Trophoblast cell (in vitro differentiated cells and primary cell): ENCODE measurements at regions not wholly inside any gene's neighbourhood (a gene's known extent, or its start where the extent isn't known, plus 50 kb on each side); places are given as distances from the start of the nearest gene placed in this dataset.

Experiments used
- DNase-seq, 2 donors: peaks; one replicate each; pipeline ENCODE4 v3.0.0-alpha.2; 2016
- H2AFZ ChIP-seq: 2 replicates; pipeline ENCODE4 v1.6.1; 2013; ENCODE audit warnings: low read length, moderate library complexity, mild to moderate bottlenecking; ENCODE audit not compliant: insufficient read depth, poor library complexity
- H2AK5ac ChIP-seq: 2 replicates; pipeline ENCODE4 v1.6.1; 2013; ENCODE audit warnings: mild to moderate bottlenecking, low read length
- H2BK120ac ChIP-seq: 2 replicates; pipeline ENCODE4 v1.6.1; 2013; ENCODE audit warnings: low read length, mild to moderate bottlenecking, moderate library complexity; ENCODE audit not compliant: insufficient read depth, poor library complexity
- H2BK12ac ChIP-seq: 2 replicates; pipeline ENCODE4 v1.6.1; 2013; ENCODE audit warnings: mild to moderate bottlenecking, low read length, moderate library complexity
- H2BK5ac ChIP-seq: 2 replicates; pipeline ENCODE4 v1.6.1; 2013; ENCODE audit warnings: low read length, low read depth, moderate library complexity, mild to moderate bottlenecking; ENCODE audit not compliant: poor library complexity
- H3K14ac ChIP-seq: 2 replicates; pipeline ENCODE4 v1.6.1; 2013; ENCODE audit warnings: mild to moderate bottlenecking, low read length
- H3K18ac ChIP-seq: 2 replicates; pipeline ENCODE4 v1.6.1; 2013; ENCODE audit warnings: mild to moderate bottlenecking, low read length
- H3K23ac ChIP-seq: 2 replicates; pipeline ENCODE4 v1.6.1; 2013; ENCODE audit warnings: low read length
- H3K27ac ChIP-seq: 2 replicates; pipeline ENCODE4 v1.5.1; 2013; ENCODE audit warnings: low read depth, mild to moderate bottlenecking, inconsistent platforms, low read length, moderate library complexity
- H3K27me3 ChIP-seq: 2 replicates; pipeline ENCODE4 v1.6.1; 2013; ENCODE audit warnings: inconsistent platforms, mild to moderate bottlenecking, low read length, moderate library complexity; ENCODE audit not compliant: insufficient read depth
- H3K36me3 ChIP-seq, 2 experiments: 1 replicate in 1 of 2; 2 replicates in 1 of 2; pipeline ENCODE4 v1.6.1; 2013; ENCODE audit warnings: low read length in 2 of 2, mild to moderate bottlenecking in 2 of 2, moderate library complexity in 1 of 2; ENCODE audit not compliant: insufficient read depth in 2 of 2, control insufficient read depth in 1 of 2
- H3K4ac ChIP-seq: 2 replicates; pipeline ENCODE4 v1.6.1; 2013; ENCODE audit warnings: low read depth, mild to moderate bottlenecking, low read length, moderate library complexity
- H3K4me1 ChIP-seq, 2 experiments: 1 replicate in 1 of 2; 2 replicates in 1 of 2; pipeline ENCODE4 v1.6.1; 2013; ENCODE audit warnings: low read length in 2 of 2, mild to moderate bottlenecking in 2 of 2, moderate library complexity in 1 of 2; ENCODE audit not compliant: insufficient read depth in 2 of 2, control insufficient read depth in 1 of 2
- H3K4me2 ChIP-seq: 2 replicates; pipeline ENCODE4 v1.6.1; 2013; ENCODE audit warnings: inconsistent platforms, mild to moderate bottlenecking, low read length, moderate library complexity
- H3K4me3 ChIP-seq: 2 replicates; pipeline ENCODE4 v1.5.1; 2013; ENCODE audit warnings: mild to moderate bottlenecking, low read depth, low read length, inconsistent platforms
- H3K79me1 ChIP-seq: one replicate; pipeline ENCODE4 v1.6.1; 2013; ENCODE audit warnings: low read length
- H3K79me2 ChIP-seq: 2 replicates; pipeline ENCODE4 v1.6.1; 2013; ENCODE audit warnings: low read length, mild to moderate bottlenecking; ENCODE audit not compliant: control insufficient read depth, insufficient read depth, poor library complexity
- H3K9ac ChIP-seq: 2 replicates; pipeline ENCODE4 v1.6.1; 2013; ENCODE audit warnings: mild to moderate bottlenecking, low read length
- H3K9me3 ChIP-seq: 2 replicates; pipeline ENCODE4 v1.6.1; 2013; ENCODE audit warnings: low read depth, mild to moderate bottlenecking, control low read depth, inconsistent platforms, low read length; ENCODE audit not compliant: insufficient read depth
- H4K12ac ChIP-seq: 2 replicates; pipeline ENCODE4 v1.6.1; 2013; ENCODE audit warnings: low read depth, mild to moderate bottlenecking, low read length, moderate library complexity
- H4K8ac ChIP-seq: 2 replicates; pipeline ENCODE4 v1.6.1; 2013; ENCODE audit warnings: low read depth, mild to moderate bottlenecking, low read length, moderate library complexity
- H4K91ac ChIP-seq: one replicate; pipeline ENCODE4 v1.6.1; 2013; ENCODE audit warnings: low read depth, mild to moderate bottlenecking, low read length, moderate library complexity
- WGBS: extraction: QIAGEN DNeasy Blood & Tissue Kit; methylation state at CpG from one replicate; pipeline ENCODE4 v1.1.7; 2013; ENCODE audit warnings: missing lambda C conversion rate; ENCODE audit not compliant: insufficient read length, insufficient coverage; ENCODE audit errors: extremely low coverage; 5-methylcytosine and 5-hydroxymethylcytosine counted together

- Histone ChIP-seq H3K4me1 (no peaks in the 10 kb centered on the region), H3K9me3 (no peaks in the 10 kb centered on the region), H2BK12ac (no peak overlapping the region), H3K23ac (no peak overlapping the region), H3K4ac (no peak overlapping the region), H3K27ac (no peak overlapping the region), H4K91ac (no peak overlapping the region), H3K9ac (peak overlapping the region; percentile 63), H3K79me1 (no peaks in the 10 kb centered on the region), H2BK5ac (no peak overlapping the region), H2AK5ac (no peak overlapping the region), H3K18ac (no peak overlapping the region), H3K79me2 (no peaks in the 10 kb centered on the region), H4K8ac (no peak overlapping the region), H3K36me3 (no peaks in the 10 kb centered on the region), H3K14ac (no peak overlapping the region), H3K27me3 (no peaks in the 10 kb centered on the region), H2BK120ac (no peak overlapping the region), H4K12ac (no peak overlapping the region), H3K4me3 (no peak overlapping the region), H2AFZ (no peak overlapping the region), H3K4me2 (no peak overlapping the region)
- no CpG with 5 or more reads among the region's 2 CpGs for WGBS
- DNase-seq = no peak
Observed at GRCh38 chr2:35929551-35929950, 426.0 kb upstream of the CRIM1 start.

- Histone ChIP-seq H3K23ac (no peak overlapping the region), H3K9me3 (no peaks in the 10 kb centered on the region), H2BK12ac (no peak overlapping the region), H3K9ac (no peak overlapping the region), H4K91ac (no peak overlapping the region), H4K12ac (no peak overlapping the region), H3K27me3 (no peaks in the 10 kb centered on the region), H3K14ac (no peak overlapping the region), H4K8ac (no peak overlapping the region), H3K4me2 (no peak overlapping the region), H2BK120ac (no peak overlapping the region), H3K4me3 (no peak overlapping the region), H3K79me1 (no peaks in the 10 kb centered on the region), H2AFZ (no peak overlapping the region), H2AK5ac (no peak overlapping the region), H3K27ac (no peak overlapping the region), H3K18ac (no peak overlapping the region), H3K4ac (no peak overlapping the region), H2BK5ac (no peak overlapping the region), H3K4me1 (no peaks in the 10 kb centered on the region), H3K36me3 (no peaks in the 10 kb centered on the region), H3K79me2 (no peaks in the 10 kb centered on the region)
- no peak for DNase-seq
Observed at GRCh38 chr2:35920061-35920460, 435.5 kb upstream of the CRIM1 start.

GRCh38 chr2:35915261-35915660 lies 440.3 kb upstream of the CRIM1 start:
- H3K4ac ChIP-seq = no peak overlapping the region
- peak in 1 of 2 donors; percentile 50 for DNase-seq
- no peak overlapping the region for H2BK12ac ChIP-seq
- no peaks in the 10 kb centered on the region for H3K9me3 ChIP-seq
- no peak overlapping the region for H4K91ac ChIP-seq
- H3K79me1 ChIP-seq = no peaks in the 10 kb centered on the region
- H3K4me1 ChIP-seq = no peaks in the 10 kb centered on the region
- H3K27ac ChIP-seq = no peak overlapping the region
- no CpG with 5 or more reads among the region's 4 CpGs for WGBS
- H3K4me2 ChIP-seq = no peak overlapping the region
- H3K14ac ChIP-seq = no peak overlapping the region
- H4K12ac ChIP-seq = no peak overlapping the region
- H2AFZ ChIP-seq = no peak overlapping the region
- no peaks in the 10 kb centered on the region for H3K27me3 ChIP-seq
- H3K23ac ChIP-seq = no peak overlapping the region
- no peak overlapping the region for H4K8ac ChIP-seq
- H2BK5ac ChIP-seq = no peak overlapping the region
- no peak overlapping the region for H3K4me3 ChIP-seq
- H3K18ac ChIP-seq = no peak overlapping the region
- no peak overlapping the region for H2AK5ac ChIP-seq
- H3K79me2 ChIP-seq = no peaks in the 10 kb centered on the region
- no peak overlapping the region for H3K9ac ChIP-seq
- H2BK120ac ChIP-seq = no peak overlapping the region
- no peaks in the 10 kb centered on the region for H3K36me3 ChIP-seq

- Histone ChIP-seq H3K4ac (no peak overlapping the region), H3K27ac (no peak overlapping the region), H3K4me2 (no peak overlapping the region), H4K8ac (no peak overlapping the region), H2BK12ac (no peak overlapping the region), H3K9me3 (no peaks in the 10 kb centered on the region), H3K14ac (no peak overlapping the region), H3K4me3 (no peak overlapping the region), H3K36me3 (no peaks in the 10 kb centered on the region), H3K79me1 (no peaks in the 10 kb centered on the region), H3K79me2 (no peaks in the 10 kb centered on the region), H2BK5ac (no peak overlapping the region), H4K91ac (no peak overlapping the region), H2BK120ac (no peak overlapping the region), H2AK5ac (no peak overlapping the region), H3K23ac (no peak overlapping the region), H3K4me1 (no peaks in the 10 kb centered on the region), H3K18ac (no peak overlapping the region), H3K9ac (no peak overlapping the region), H2AFZ (no peak overlapping the region), H4K12ac (no peak overlapping the region), H3K27me3 (no peaks in the 10 kb centered on the region)
- WGBS = no CpG with 5 or more reads among the region's 2 CpGs
- no peak for DNase-seq
Observed at GRCh38 chr2:35891936-35892335, 463.6 kb upstream of the CRIM1 start.

- no peaks in the 10 kb centered on the region for H3K9me3 ChIP-seq
Observed at GRCh38 chr2:35891528-35891927, 464.1 kb upstream of the CRIM1 start.

More at GRCh38 chr2:35891528-35891927, 464.1 kb upstream of the CRIM1 start:
- H3K4me1 ChIP-seq = no peaks in the 10 kb centered on the region
- H3K27ac ChIP-seq = no peak overlapping the region
- H2AFZ ChIP-seq = no peak overlapping the region
- H2BK5ac ChIP-seq = no peak overlapping the region
- H2AK5ac ChIP-seq = no peak overlapping the region
- H3K14ac ChIP-seq = no peak overlapping the region
- H3K4me2 ChIP-seq = no peak overlapping the region
- H3K23ac ChIP-seq = no peak overlapping the region
- H4K91ac ChIP-seq = no peak overlapping the region
- no peak overlapping the region for H2BK120ac ChIP-seq
- no peaks in the 10 kb centered on the region for H3K79me1 ChIP-seq
- H3K27me3 ChIP-seq = no peaks in the 10 kb centered on the region
- no peak overlapping the region for H4K12ac ChIP-seq
- DNase-seq = no peak
- H3K9ac ChIP-seq = no peak overlapping the region
- no peak overlapping the region for H2BK12ac ChIP-seq
- H3K79me2 ChIP-seq = no peaks in the 10 kb centered on the region
- no peak overlapping the region for H3K18ac ChIP-seq
- no peak overlapping the region for H3K4me3 ChIP-seq
- H3K4ac ChIP-seq = no peak overlapping the region
- no peak overlapping the region for H4K8ac ChIP-seq
- H3K36me3 ChIP-seq = no peaks in the 10 kb centered on the region
